NCI-H2196 (cell line): ENCODE measurements at regions not wholly inside any gene's neighbourhood (a gene's known extent, or its start where the extent isn't known, plus 50 kb on each side); places are given as distances from the start of the nearest gene placed in this dataset.
A peak's percentile ranks its signal among the peaks of the same experiment; 100 is the strongest.
"Not testable (repeated sequence)": the region's sequence is repeated elsewhere in the genome, so short reads cannot be mapped to it uniquely, and the experiment has no call there.

Experiments
- DNase-seq: peaks from one replicate; lab custom pipeline; 2025; ENCODE audit not compliant: unreplicated experiment; lab: John Stamatoyannopoulos, UW

DNA sequence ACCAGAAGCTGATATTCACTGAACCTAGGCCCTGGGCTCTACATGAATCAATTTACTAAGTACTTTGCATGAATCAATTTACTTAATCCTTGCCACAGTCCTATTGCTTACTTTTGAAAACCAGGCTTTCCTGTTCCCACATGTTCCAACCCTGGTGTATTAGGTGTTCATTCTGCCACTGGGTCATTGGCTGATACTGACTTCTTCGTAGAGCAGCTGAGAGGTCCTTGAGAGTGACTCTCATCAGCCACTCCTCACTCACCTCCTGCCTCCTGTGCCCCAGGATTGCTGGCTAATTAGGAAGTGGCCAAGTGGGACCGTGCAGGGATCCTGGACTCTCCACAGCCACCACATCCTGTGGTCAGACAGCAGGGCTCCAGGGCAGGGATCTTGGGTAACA is 109.5 kb upstream of the CXorf66 start:
- not testable (repeated sequence) for DNase-seq

DNA sequence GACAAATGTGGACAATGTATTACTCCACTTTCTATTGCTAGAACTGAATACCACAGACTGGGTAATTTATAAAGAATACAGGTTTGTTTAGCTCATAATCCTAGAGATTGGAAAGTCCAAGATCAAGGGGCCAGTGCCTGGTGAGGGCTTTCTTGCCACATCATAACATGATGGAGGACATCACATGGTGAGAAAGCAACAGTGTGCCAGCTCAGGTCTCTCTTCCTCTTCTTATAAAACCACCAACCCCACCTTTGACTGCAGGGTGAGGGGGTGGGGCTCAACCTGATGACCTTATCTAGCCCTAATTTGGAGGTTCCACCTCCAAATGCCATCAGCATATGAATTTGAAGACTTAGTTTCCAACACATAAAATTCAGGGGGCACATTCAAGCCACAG is 105.7 kb upstream of the CXorf66 start:
- DNase-seq = no peak

DNA sequence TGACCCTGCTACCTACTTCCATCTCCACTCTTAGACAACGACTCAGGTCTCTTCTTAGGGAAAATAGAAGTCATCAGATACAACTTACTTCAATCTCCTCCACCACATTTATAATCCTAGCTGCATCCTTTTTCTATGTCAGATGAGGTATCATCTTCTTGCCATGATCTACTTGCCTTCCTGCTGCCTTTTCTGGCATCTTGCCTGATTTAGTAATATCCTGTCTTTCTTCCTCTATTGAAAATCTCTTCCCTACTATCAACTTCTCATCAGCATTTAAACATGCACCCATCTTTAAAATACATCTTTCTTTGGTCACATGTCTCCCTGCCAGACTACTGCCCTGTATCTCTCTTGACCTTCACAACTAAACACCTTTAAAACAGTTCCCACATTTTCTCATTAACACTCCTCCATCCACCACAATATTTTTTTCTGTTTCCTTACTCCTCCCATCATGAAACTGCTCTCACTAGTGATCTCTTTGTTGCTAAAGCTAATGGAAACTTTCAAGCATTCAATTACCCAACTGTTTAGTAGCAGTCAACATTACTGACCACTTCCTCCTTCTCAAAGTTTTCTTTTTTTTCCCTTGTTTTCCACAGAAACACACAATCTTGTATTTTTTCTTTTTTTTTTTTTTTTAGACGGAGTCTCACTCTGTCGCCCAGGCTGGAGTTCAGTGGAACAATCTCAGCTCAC is 100.8 kb upstream of the CXorf66 start:
- no peak for DNase-seq

DNA sequence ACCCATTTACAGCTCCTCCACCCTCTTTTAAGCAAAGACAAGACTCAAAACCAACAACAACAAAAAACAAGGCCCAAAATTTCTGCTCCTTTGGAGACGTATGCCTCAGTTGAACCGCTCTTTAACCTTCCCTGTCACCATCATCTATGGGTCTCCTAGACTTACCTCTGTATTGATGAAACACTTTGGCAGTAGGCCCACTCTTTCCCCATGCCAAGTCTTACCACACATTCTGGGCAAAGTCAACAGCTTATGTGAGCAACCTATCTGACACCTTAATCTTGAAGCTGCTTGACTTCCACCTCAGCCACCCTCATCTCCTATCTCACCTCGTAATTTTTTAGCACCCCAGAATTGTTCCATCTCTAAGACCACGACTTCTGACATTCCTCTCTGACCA is 99.7 kb upstream of the CXorf66 start:
- no peak for DNase-seq

DNA sequence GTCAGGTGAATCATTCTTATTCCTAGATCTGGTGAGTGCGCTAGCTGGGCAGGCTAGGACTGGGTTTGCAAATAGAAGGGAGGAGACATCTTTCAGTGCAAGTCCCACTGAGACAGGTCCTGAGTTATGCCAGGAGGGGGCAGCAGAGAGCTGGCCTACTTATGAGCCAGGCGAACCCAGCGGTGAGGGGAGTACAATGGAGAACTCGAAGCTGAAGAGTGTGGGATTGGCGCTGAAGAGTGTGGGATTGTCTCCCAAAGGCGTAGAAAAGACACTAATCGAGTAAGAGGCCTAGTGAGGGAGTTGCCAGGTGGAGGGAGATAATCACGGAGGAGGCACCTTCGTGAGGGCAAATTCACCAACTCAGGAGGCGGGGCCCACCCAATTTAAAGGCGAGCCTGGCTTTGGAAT is 91.7 kb upstream of the CXorf66 start:
- DNase-seq = peak; percentile 42

DNA sequence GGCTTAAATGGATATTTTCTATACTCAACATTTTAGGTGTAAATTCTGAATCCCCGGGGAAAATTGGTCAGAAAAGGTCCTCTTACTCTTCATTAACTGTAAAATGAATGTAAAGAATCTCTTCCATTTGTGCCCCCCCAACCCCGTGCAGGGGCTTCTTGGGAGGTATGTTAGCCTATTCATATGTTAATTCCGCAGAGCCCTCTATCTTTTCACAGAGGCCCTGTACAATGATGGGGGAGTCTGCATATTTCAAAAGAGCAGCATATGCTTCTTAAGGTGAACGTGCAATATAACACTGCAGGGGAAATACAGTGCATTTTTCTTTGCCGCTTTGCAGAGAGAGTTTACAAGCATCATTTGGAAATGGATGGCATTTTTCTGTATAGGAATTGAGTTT is 88.5 kb upstream of the CXorf66 start:
- DNase-seq = no peak

DNA sequence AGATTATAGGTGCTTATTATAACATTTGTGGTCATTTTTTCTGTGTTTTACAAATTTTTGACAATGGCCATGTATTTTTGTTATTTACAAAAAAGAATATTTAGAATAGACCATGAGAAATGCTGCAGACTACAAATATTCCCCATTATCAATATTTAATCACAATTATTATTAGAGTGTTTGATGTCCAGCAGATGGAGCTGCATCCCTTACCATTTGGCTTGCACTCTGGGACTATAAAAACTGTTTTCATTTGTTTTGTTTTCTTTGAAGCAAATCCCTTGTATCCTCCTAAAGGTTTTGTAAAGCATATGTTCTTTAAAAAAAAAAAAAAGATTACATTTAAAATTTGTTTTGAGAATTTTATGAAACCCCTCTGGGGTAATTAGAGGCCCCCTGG is 85.6 kb upstream of the CXorf66 start:
- no peak for DNase-seq

DNA sequence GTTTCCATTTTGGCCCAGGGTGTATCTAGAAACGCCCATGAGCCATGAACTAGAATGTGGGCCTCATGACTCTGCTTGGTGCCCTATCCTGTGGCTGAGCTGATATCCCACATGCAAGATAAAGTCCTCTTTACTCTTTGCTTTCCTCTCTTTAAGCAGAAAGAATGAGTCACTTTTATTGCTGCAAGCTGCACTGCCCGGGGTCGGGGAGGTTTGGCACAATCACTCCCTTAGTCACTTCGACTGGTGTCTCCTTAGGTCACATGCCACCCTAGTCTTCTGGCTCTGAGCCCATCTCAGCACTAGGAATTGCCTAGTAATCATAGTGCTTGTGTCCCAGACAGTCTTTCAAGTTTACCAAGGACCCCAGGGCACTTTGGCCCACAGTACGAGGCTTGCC is 75.1 kb upstream of the CXorf66 start:
- DNase-seq = no peak

DNA sequence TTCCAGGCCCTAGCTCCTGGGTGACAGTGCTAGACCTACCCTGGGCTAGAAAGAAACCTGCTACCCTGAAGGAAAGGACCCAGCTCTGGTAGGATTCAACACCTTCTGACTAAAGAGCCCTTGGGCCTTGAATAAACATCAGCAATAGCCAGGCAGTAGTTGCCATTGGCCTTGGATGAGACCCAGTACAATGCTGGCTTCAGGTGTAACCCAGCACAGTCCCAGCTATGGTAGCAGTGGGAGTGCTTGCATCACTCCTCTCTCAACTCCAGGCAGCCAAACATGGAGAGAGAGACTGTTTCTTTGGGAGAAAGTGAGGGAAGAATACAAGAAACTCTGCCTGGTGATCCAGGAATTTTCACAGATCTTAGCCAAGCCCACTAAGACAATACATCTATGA is 73.5 kb upstream of the CXorf66 start:
- DNase-seq = no peak

DNA sequence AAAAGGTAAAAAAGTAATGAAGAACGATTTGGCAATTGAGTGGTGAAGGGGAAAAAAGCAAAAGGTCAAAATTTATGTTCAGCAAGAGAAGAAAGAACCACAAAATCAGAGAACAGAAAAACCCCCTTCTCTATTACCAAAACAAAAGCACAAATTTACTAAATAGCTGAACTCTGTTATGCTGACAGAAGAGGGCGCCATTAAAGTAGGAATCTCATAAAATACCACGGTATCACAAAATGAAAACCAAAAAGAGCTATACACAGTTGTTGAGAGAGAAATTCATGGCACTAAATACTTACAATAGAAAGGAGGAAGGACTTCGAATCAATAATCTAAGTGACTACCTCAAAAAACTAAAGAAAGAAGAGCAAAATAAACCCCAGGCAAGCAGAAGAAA is 69.6 kb upstream of the CXorf66 start:
- DNase-seq = no peak

DNA sequence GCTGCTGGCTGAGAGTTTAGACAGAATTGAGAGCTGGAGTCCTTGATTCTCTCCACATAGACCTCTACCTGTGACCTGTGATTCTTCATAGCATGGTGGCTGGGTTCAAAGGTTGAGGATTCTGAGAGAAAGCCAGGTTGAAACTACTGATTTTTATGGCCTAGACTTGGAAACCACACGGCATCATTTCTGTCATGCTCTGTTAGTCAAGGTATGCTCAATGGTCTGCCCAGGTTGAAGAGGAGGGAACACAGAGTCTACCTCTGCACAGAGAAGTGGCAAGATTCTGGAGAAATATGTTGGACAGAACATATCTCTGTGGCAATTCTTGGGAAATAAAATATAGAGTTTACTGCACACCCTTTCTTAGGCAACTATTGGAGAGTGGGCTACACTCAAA is 57.2 kb upstream of the CXorf66 start:
- DNase-seq = no peak

DNA sequence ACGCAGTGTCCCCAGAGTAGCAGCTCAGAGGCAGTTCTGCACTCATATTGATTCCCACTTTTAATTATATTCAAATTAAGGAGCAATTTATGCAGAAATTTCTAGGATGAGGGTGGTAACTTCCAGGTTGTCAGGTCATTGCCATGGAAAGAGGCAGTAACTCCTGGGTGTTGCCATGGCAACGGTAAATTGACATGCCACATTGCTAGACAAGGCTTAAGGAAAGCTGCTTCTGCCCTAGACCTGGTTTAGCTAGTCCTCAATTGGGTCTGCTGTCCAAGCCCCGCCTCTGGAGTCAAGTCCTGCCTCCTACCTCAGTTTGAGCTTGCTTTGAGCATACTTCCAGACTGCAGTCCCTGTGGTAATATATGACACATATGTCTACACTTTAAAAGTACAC is 53.8 kb upstream of the CXorf66 start:
- DNase-seq = not testable (repeated sequence)
